ENCODE measurements at regions not wholly inside any gene's neighbourhood (a gene's known extent, or its start where the extent isn't known, plus 50 kb on each side); places are given as distances from the start of the nearest gene placed in this dataset.

DNA sequence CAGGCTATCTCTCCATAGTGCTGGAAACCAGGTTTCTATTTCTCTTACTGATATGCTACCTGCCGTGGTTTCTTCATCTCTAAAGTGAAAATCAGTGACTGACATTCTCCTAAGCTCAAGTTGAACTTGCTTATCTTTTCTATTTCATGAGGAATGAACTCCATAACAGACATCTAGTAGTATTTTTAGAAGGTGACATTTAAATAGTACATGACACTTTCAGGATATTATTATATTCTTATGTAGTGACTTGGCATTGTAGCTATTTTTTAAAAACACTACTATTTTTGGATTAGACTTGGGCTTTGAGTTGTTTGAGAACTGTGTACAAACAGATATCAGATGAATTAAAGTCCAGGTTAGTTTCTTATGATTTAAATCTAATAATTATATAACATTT, 1381.8 kb downstream of the DSC3 start:
- Mint-ChIP-seq H3K9me3 (ENCODE audit: unreplicated experiment) (no peaks in the 10 kb centered on the region), H3K27me3 (ENCODE audit: insufficient read depth, unreplicated experiment) (no peaks in the 10 kb centered on the region), H3K4me1 (ENCODE audit: insufficient read depth, unreplicated experiment) (peaks cover 9% of the 10 kb centered on the region), H3K27ac (ENCODE audit: low read depth, unreplicated experiment) (no peak overlapping the region), H3K4me3 (ENCODE audit: unreplicated experiment) (no peak overlapping the region), H3K36me3 (ENCODE audit: insufficient read depth, unreplicated experiment) (peaks cover 4% of the 10 kb centered on the region)
- intact Hi-C loops (cut with micrococcal nuclease): no loop called here
- POLR2A ChIA-PET: no interaction called here
- TF ChIP-seq, protein P1, sequence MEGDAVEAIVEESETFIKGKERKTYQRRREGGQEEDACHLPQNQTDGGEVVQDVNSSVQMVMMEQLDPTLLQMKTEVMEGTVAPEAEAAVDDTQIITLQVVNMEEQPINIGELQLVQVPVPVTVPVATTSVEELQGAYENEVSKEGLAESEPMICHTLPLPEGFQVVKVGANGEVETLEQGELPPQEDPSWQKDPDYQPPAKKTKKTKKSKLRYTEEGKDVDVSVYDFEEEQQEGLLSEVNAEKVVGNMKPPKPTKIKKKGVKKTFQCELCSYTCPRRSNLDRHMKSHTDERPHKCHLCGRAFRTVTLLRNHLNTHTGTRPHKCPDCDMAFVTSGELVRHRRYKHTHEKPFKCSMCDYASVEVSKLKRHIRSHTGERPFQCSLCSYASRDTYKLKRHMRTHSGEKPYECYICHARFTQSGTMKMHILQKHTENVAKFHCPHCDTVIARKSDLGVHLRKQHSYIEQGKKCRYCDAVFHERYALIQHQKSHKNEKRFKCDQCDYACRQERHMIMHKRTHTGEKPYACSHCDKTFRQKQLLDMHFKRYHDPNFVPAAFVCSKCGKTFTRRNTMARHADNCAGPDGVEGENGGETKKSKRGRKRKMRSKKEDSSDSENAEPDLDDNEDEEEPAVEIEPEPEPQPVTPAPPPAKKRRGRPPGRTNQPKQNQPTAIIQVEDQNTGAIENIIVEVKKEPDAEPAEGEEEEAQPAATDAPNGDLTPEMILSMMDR (IDR thresholded peaks at IDR 0.05; ENCODE audit: unreplicated experiment): no peak
- DNase-seq (ENCODE audit: unreplicated experiment): no peak
- no TSS peak for BruUV-seq (replicated peaks)
- CTCF ChIA-PET: no interaction called here

DNA sequence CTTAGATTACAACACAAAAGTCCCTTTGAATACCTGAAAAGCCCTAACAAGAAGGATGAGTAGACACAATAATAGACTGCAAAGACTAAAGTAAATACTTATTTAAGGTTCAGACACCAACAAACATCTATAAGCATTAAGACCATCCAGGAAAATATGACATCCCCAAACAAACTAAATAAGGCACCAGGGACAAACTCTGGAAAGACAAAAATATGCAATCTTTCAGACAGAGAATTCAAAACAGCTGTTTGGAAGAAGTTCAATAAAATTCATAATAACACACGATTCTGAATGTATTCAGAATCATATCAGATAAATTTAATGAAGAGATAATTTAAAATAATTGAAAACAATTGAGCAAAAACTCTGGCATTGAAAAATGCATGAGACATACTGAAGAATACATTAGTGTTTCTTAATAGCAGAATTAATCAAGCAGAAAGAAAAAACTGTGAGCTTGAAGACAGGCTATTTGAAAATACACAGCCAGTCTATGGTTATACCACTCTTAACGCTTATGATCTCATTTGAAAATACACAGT, 1388.8 kb downstream of the DSC3 start:
- no TSS peak for BruUV-seq (replicated peaks)
- Mint-ChIP-seq H3K27ac (ENCODE audit: low read depth, unreplicated experiment) (no peak overlapping the region), H3K4me1 (ENCODE audit: insufficient read depth, unreplicated experiment) (no peaks in the 10 kb centered on the region), H3K9me3 (ENCODE audit: unreplicated experiment) (no peaks in the 10 kb centered on the region), H3K27me3 (ENCODE audit: insufficient read depth, unreplicated experiment) (no peaks in the 10 kb centered on the region), H3K36me3 (ENCODE audit: insufficient read depth, unreplicated experiment) (peaks cover 4% of the 10 kb centered on the region), H3K4me3 (ENCODE audit: unreplicated experiment) (no peak overlapping the region)
- TF ChIP-seq, protein P1 (IDR thresholded peaks at IDR 0.05; ENCODE audit: unreplicated experiment): no peak
- DNase-seq (ENCODE audit: unreplicated experiment): no peak
- ChIA-PET POLR2A (interaction anchor here (0.7 kb wide), 1 partner anchor 18 kb away, joined by 3 read pairs; no protein-coding TSS in a partner anchor), CTCF (no interaction called here)
- intact Hi-C loops (cut with micrococcal nuclease): no loop called here

DNA sequence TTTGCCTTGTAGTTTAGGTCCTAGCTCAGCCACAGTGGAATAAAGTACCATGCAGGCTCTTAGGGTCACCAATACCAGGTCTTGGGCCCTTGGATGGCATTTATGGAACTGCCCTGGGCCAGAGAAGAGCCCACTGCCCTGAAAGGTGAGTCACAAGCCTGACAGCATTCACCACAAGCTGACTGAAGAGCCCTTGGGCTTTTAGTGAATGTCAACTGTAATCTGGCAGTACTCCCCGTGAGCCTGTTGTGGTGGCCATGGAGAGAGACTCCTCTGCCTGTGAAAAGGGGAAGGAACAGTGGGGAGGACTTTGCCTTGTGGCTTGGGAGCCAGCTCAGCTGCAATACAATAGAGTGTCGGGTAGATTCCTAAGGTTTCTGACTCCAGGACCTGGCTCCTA, 1389.7 kb downstream of the DSC3 start:
- ChIA-PET CTCF (interaction anchor here (0.5 kb wide), 1 partner anchor 743 kb away, joined by 4 read pairs; no protein-coding TSS in a partner anchor), POLR2A (no interaction called here)
- no TSS peak for BruUV-seq (replicated peaks)
- intact Hi-C loops (cut with micrococcal nuclease): no loop called here
- no peak overlapping the region for H3K27ac Mint-ChIP-seq (ENCODE audit: low read depth, unreplicated experiment)
- H3K36me3 Mint-ChIP-seq (ENCODE audit: insufficient read depth, unreplicated experiment): peaks cover 2% of the 10 kb centered on the region
- H3K27me3 Mint-ChIP-seq (ENCODE audit: insufficient read depth, unreplicated experiment): no peaks in the 10 kb centered on the region
- no peak overlapping the region for H3K4me3 Mint-ChIP-seq (ENCODE audit: unreplicated experiment)
- H3K9me3 Mint-ChIP-seq (ENCODE audit: unreplicated experiment): no peaks in the 10 kb centered on the region
- no peaks in the 10 kb centered on the region for H3K4me1 Mint-ChIP-seq (ENCODE audit: insufficient read depth, unreplicated experiment)
- peak; percentile 8 for DNase-seq (ENCODE audit: unreplicated experiment)
- TF ChIP-seq, protein P1 (IDR thresholded peaks at IDR 0.05; ENCODE audit: unreplicated experiment): no peak

DNA sequence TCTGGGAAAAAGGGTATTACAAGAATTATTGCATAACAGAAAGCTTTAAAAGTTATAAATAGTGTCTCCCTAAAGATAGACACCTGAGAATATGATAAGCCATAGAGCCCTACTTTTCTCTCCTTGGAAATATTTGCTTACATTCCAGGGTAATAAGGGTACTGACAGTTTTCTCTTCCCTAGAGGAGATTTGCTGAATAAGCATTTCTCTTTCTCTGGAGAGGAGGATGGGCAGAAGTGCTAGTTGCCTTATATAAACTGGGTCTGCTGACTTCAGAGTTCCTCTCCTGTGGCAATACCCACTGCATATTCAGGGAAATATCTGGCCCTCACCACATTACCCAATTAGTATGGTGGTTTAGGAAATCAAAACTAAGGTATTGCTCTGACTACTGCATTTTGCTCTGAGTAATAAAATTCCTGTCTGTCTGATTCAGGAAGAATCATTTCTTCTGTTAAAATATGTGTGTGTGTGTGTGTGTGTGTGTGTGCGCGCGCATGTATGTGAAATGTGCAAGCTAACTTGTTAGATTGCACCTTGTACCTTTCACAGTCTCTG, 1391.3 kb downstream of the DSC3 start:
- POLR2A ChIA-PET: interaction anchor here (0.5 kb wide), 1 partner anchor 54 kb away, joined by 3 read pairs; no protein-coding TSS in a partner anchor
- H3K4me3 Mint-ChIP-seq (ENCODE audit: unreplicated experiment): no peak overlapping the region
- intact Hi-C loops (cut with micrococcal nuclease): no loop called here

More for the DNA sequence above, 1391.3 kb downstream of the DSC3 start:
- peak; percentile 15 for DNase-seq (ENCODE audit: unreplicated experiment)
- no peaks in the 10 kb centered on the region for H3K36me3 Mint-ChIP-seq (ENCODE audit: insufficient read depth, unreplicated experiment)
- CTCF ChIA-PET: interaction anchor here (0.6 to 0.8 kb wide), 3 partner anchors 11 to 223 kb away, joined by 3 read pairs; no protein-coding TSS in a partner anchor
- no peak overlapping the region for H3K27ac Mint-ChIP-seq (ENCODE audit: low read depth, unreplicated experiment)
- H3K27me3 Mint-ChIP-seq (ENCODE audit: insufficient read depth, unreplicated experiment): no peaks in the 10 kb centered on the region
- BruUV-seq (replicated peaks): no TSS peak
- TF ChIP-seq, protein P1 (IDR thresholded peaks at IDR 0.05; ENCODE audit: unreplicated experiment): no peak
- no peaks in the 10 kb centered on the region for H3K4me1 Mint-ChIP-seq (ENCODE audit: insufficient read depth, unreplicated experiment)
- H3K9me3 Mint-ChIP-seq (ENCODE audit: unreplicated experiment): no peaks in the 10 kb centered on the region

Measured in MCF 10A (cell line).